ENCODE measurements at regions not wholly inside any gene's neighbourhood (a gene's known extent, or its start where the extent isn't known, plus 50 kb on each side); places are given as distances from the start of the nearest gene placed in this dataset.
"Not testable (repeated sequence)": the region's sequence is repeated elsewhere in the genome, so short reads cannot be mapped to it uniquely, and the experiment has no call there.

DNA sequence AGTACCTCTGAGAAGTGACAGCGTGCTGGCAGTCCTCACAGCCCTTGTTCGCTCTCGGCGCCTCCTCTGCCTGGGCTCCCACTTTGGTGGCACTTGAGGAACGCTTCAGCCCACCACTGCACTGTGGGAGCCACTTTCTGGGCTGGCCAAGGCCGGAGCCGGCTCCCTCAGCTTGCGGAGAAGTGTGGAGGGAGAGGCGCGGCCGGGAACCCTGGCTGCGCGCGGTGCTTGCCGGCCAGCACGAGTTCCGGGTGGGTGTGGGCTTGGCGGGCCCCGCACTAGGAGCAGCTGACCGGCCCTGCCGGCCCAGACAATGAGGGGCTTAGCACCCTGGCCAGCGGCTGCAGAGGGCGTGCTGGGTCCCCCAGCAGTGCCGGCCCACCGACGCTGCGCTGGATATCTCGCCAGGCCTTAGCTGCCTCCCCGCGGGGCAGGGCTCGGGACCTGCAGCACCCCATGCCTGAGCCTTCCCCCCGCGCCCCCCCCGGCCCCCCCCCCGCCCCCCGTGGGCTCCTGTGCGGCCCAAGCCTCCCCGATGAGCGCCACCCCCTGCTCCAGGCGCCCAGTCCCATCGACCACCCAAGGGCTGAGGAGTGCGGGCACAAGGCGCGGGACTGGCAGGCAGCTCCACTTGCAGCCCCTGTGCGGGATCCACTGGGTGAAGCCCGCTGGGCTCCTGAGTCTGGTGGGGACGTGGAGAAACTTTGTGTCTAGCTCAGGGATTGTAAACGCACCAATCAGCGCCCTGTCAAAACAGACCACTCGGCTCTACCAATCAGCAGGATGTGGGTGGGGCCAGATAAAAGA is 847.7 kb upstream of the CDH6 start:
- DNase-seq (ENCODE audit: low read depth, low spot score); in situ Hi-C loops (cut with HindIII; ENCODE audit: low pct_unique_long_range_greater_than_20kb, low sequenced_read_pairs): not testable (repeated sequence)

- DNase-seq (ENCODE audit: low read depth, low spot score) = no peak
- in situ Hi-C loops (cut with HindIII; ENCODE audit: low pct_unique_long_range_greater_than_20kb, low sequenced_read_pairs) = no loop called here
Observed at GRCh38 chr5:30343707-30344106, 849.8 kb upstream of the CDH6 start.

DNA sequence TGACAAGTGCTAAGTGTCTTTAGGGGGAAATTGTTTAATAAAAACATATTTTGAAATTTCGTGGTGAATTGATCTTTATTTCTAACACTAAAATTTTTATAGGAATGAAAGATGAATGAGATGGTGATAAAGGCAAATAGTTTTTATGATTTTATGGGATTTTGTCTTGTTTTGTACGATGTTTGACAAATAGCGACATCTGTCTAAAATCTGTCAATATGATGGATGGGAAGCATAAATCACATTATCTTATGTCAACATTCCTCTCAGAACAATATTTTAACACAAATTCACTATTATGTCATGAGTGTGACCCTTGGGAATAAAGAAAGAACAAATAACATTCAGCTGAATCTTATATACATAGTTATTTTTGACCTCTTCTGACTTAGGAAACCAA is 852.0 kb upstream of the CDH6 start:
- in situ Hi-C loops (cut with HindIII; ENCODE audit: low pct_unique_long_range_greater_than_20kb, low sequenced_read_pairs) = no loop called here
- DNase-seq (ENCODE audit: low read depth, low spot score) = no peak

- in situ Hi-C loops (cut with HindIII; ENCODE audit: low pct_unique_long_range_greater_than_20kb, low sequenced_read_pairs) = no loop called here
- no peak for DNase-seq (ENCODE audit: low read depth, low spot score)
Observed at GRCh38 chr5:30337084-30337573, 856.4 kb upstream of the CDH6 start.

DNA sequence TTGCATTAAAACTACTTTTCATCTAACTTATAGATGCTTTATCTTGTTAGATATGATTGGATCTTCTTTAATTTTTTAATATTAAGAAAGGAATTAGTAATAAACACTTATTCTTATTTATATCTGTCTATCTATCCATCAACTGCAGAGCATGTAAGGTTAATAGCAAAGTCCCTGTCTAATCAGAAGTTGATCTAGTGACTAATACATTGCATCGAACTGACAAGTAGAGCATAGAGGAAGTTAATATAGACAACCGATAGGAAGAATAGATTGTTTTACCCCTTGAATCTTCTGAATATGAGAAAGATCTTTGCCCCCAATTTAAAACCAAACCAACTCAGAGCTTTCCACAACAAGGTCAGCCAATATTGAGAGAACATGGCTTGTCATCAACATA is 862.0 kb upstream of the CDH6 start:
- in situ Hi-C loops (cut with HindIII; ENCODE audit: low pct_unique_long_range_greater_than_20kb, low sequenced_read_pairs) = no loop called here
- DNase-seq (ENCODE audit: low read depth, low spot score) = no peak

DNA sequence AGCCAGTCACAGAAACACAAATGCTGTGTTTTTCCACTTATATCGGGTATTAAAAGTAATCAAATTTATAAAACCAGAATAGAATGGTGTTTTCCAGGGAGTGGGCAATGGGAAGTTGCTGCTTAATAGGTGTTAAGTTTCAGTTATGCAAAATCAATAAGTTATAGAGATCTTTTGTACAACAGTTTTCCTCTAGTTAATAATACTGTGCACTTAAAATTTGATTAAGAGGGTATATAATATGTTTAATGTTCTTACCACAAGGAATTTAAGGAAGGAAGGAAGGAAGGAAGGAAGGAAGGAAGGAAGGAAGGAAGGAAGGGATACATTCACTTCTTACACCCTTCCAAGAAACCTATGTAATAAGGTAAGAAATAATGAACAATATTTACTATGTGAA is 867.7 kb upstream of the CDH6 start:
- in situ Hi-C loops (cut with HindIII; ENCODE audit: low pct_unique_long_range_greater_than_20kb, low sequenced_read_pairs) = no loop called here
- no peak for DNase-seq (ENCODE audit: low read depth, low spot score)

GRCh38 chr5:30324083-30324482 is 869.4 kb upstream of the CDH6 start:
- in situ Hi-C loops (cut with HindIII; ENCODE audit: low pct_unique_long_range_greater_than_20kb, low sequenced_read_pairs) = no loop called here
- peak; percentile 59 for DNase-seq (ENCODE audit: low read depth, low spot score)

- in situ Hi-C loops (cut with HindIII; ENCODE audit: low pct_unique_long_range_greater_than_20kb, low sequenced_read_pairs) = no loop called here
- no peak for DNase-seq (ENCODE audit: low read depth, low spot score)
Observed at GRCh38 chr5:30287890-30288289, 905.6 kb upstream of the CDH6 start.

- DNase-seq (ENCODE audit: low read depth, low spot score) = no peak
- in situ Hi-C loops (cut with HindIII; ENCODE audit: low pct_unique_long_range_greater_than_20kb, low sequenced_read_pairs) = no loop called here
Observed at GRCh38 chr5:30279237-30279636, 914.2 kb upstream of the CDH6 start.

DNA sequence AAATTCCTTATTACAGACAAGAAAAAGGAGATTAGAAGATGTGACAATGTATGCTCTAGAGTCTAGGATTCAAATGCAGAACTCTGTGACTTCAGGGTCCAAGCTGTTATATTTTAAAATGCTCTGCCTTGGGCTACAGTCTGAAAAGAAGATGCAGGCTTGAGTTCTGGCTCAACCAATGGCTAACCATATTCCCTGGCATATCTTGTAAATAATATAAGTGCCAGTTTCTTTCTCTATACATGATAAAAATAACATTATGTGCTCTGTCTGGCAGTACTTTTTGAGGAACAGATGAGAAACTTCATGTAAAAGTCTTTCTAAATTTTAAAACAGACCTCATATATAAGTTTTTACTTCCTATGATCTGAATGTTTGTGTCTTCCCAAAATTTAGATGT is 926.5 kb upstream of the CDH6 start:
- no peak for DNase-seq (ENCODE audit: low read depth, low spot score)
- in situ Hi-C loops (cut with HindIII; ENCODE audit: low pct_unique_long_range_greater_than_20kb, low sequenced_read_pairs) = no loop called here

DNA sequence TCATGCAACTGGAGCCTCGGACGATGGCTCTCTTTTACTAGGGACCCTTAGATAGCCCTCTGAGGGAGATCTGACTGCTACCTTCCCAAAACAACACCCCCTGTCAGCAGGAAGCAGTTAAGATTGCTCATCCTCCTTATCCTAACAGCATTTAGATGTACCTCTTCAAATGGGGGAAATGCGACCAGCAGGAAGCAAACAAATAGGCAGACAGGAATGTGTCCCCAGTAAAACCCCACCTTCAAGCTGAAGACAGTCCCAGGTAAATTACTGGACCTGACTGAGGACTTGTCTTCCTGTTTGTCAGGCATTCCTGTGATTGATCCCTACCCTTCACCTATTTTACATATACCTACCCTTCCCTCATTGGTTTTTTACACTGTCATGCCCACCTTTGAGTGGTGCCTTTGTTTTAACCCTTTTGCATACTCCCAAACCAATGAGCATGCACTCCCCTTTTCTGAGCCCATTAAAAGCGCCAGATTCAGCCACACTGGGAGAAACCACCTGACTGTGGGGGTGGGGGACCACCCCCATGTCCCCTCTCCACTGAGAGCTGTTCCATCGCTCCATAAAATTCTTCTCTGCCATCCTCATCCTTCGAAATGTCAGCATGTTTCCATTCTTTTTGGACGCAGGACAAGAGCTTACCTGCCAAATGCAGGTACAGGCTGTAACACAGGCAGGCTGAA is 954.0 kb upstream of the CDH6 start:
- DNase-seq (ENCODE audit: low read depth, low spot score) = no peak
- in situ Hi-C loops (cut with HindIII; ENCODE audit: low pct_unique_long_range_greater_than_20kb, low sequenced_read_pairs) = no loop called here

DNA sequence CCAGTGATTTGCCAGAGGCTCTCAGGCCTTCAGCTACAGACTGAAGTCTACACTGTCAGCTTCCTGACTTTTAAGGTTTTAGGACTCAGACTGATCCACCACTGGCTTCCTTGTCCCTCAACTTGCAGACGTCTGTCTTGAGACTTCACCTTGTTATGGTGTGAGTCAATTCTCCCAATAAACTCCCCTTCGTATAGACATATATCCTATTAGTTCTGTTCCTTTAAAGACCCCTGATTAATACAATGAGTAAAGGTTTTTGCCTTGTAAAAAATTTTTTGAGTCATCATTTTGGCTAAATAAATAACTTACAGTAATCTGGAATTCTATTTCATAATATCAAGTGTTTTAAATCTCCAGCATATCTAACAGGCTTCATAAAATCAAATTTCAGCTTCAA is 956.3 kb upstream of the CDH6 start:
- no peak for DNase-seq (ENCODE audit: low read depth, low spot score)
- in situ Hi-C loops (cut with HindIII; ENCODE audit: low pct_unique_long_range_greater_than_20kb, low sequenced_read_pairs) = no loop called here

GRCh38 chr5:30209755-30210154 is 983.7 kb upstream of the CDH6 start:
- no peak for DNase-seq (ENCODE audit: low read depth, low spot score)
- in situ Hi-C loops (cut with HindIII; ENCODE audit: low pct_unique_long_range_greater_than_20kb, low sequenced_read_pairs) = no loop called here

- in situ Hi-C loops (cut with HindIII; ENCODE audit: low pct_unique_long_range_greater_than_20kb, low sequenced_read_pairs) = no loop called here
- no peak for DNase-seq (ENCODE audit: low read depth, low spot score)
Observed at GRCh38 chr5:30197662-30198061, 995.8 kb upstream of the CDH6 start.

DNA sequence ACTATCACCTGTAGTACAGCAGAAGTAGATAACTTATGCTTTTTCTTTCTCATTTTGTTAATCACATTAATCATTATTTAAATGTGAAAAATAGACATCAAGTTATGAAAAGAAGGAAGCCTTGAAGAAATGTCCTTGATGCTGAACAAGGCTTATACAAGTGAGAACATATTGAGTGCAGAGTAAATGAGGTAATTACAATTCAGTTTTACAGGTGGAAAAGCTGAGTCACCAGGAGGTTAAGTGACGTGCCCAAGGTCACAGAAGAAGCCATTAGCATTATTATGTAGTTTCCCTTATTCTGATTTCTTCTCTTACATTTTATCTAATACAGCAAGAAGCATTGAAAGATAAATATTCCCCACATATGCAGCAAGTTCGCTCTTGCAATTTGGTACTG is 998.5 kb upstream of the CDH6 start:
- no peak for DNase-seq (ENCODE audit: low read depth, low spot score)
- in situ Hi-C loops (cut with HindIII; ENCODE audit: low pct_unique_long_range_greater_than_20kb, low sequenced_read_pairs) = no loop called here

GRCh38 chr5:30194595-30194994 is 998.9 kb upstream of the CDH6 start:
- in situ Hi-C loops (cut with HindIII; ENCODE audit: low pct_unique_long_range_greater_than_20kb, low sequenced_read_pairs) = no loop called here
- DNase-seq (ENCODE audit: low read depth, low spot score) = no peak

DNA sequence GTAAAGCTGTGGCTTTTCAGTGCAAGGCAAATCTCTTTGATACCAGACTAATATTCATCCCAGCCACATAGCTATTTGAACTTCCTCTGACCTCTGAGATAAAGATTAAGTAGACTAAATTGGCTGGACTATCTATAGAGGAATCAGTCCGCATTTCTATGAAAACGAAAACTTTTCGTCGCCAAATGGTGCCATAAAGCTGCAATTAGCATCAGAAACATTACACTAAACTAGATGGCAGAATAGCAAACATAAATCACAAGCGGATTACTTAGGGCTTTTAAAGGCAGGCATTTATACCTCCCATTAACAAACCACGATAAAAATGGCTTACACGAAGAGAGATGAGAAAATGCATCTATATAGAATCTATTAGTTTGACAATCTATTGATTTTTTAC is 1009.7 kb upstream of the CDH6 start:
- in situ Hi-C loops (cut with HindIII; ENCODE audit: low pct_unique_long_range_greater_than_20kb, low sequenced_read_pairs) = no loop called here
- no peak for DNase-seq (ENCODE audit: low read depth, low spot score)

GRCh38 chr5:30156156-30156555 is 1037.3 kb upstream of the CDH6 start:
- DNase-seq (ENCODE audit: low read depth, low spot score) = no peak

DNA sequence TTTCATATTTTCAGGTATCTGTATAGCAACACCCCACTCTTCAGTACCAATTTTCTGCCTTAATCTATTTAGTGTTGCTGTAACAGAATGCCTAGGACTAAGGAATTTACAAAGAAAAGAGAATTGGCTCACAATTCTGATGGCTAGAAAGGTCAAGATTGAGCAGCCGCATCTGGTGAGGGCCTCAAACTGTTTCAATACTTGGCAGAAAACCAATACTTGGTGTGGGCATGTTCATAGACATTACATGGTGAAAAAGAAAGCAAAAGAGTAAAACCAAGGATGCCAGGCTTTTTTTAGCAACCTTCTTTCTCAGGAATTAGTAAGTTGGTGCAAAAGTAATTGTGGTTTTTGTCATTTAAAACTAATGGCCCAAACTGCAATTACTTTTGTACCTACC is 1041.1 kb upstream of the CDH6 start:
- no peak for DNase-seq (ENCODE audit: low read depth, low spot score)
- in situ Hi-C loops (cut with HindIII; ENCODE audit: low pct_unique_long_range_greater_than_20kb, low sequenced_read_pairs) = no loop called here

More at GRCh38 chr5:30156156-30156555, 1037.3 kb upstream of the CDH6 start:
- in situ Hi-C loops (cut with HindIII; ENCODE audit: low pct_unique_long_range_greater_than_20kb, low sequenced_read_pairs) = no loop called here

Data from SK-MEL-5 (cell line).